KMS-11 (cell line): ENCODE measurements at regions not wholly inside any gene's neighbourhood (a gene's known extent, or its start where the extent isn't known, plus 50 kb on each side); places are given as distances from the start of the nearest gene placed in this dataset.

ENCODE experiments used
- H2AFZ ChIP-seq: fragments of 200-600 bp; sonication (generic); 2 replicates; pipeline ENCODE4 v1.6.1; 2016; ENCODE audit warnings: antibody characterized with exemption, mixed run types, low read depth
- H3K27ac ChIP-seq: fragments of 200-600 bp; sonication (generic); 2 replicates; pipeline ENCODE4 v1.6.1; 2016; ENCODE audit warnings: mild to moderate bottlenecking, mixed run types
- H3K27me3 ChIP-seq: fragments of 200-600 bp; sonication (generic); 2 replicates; pipeline ENCODE4 v1.6.1; 2017; ENCODE audit warnings: mild to moderate bottlenecking, low read depth, mixed run types, moderate library complexity; ENCODE audit not compliant: insufficient read depth
- H3K36me3 ChIP-seq: fragments of 200-600 bp; sonication (generic); 2 replicates; pipeline ENCODE4 v1.6.1; 2017; ENCODE audit warnings: mild to moderate bottlenecking, mixed run types; ENCODE audit not compliant: insufficient read depth
- H3K4me1 ChIP-seq: fragments of 200-600 bp; sonication (generic); 2 replicates; pipeline ENCODE4 v1.6.1; 2016; ENCODE audit warnings: mild to moderate bottlenecking, low read depth, mixed run types; ENCODE audit not compliant: poor library complexity, severe bottlenecking
- H3K4me2 ChIP-seq: fragments of 200-600 bp; sonication (generic); 2 replicates; pipeline ENCODE4 v1.7.0; 2016; ENCODE audit warnings: mild to moderate bottlenecking, mixed run types
- H3K4me3 ChIP-seq: fragments of 200-600 bp; sonication (generic); IDR thresholded peaks from 2 replicates; pipeline ENCODE4 v1.6.1; 2017; ENCODE audit warnings: low read depth, low read length, mixed read lengths; ENCODE audit not compliant: insufficient read depth
- H3K79me2 ChIP-seq: fragments of 200-600 bp; sonication (generic); 2 replicates; pipeline ENCODE4 v1.6.1; 2016; ENCODE audit warnings: low read depth, mixed run types; ENCODE audit not compliant: insufficient read depth
- H3K9ac ChIP-seq: fragments of 200-600 bp; sonication (generic); 2 replicates; pipeline ENCODE4 v1.6.1; 2016; ENCODE audit warnings: mild to moderate bottlenecking, mixed run types
- H4K20me1 ChIP-seq: fragments of 200-600 bp; sonication (generic); 2 replicates; pipeline ENCODE4 v1.6.1; 2016; ENCODE audit warnings: mild to moderate bottlenecking, mixed run types; ENCODE audit not compliant: insufficient read depth
- CTCF ChIP-seq: fragments of 200-600 bp; sonication (generic); conservative IDR thresholded peaks from 2 replicates; pipeline ENCODE4 v1.6.1; 2017; ENCODE audit warnings: low read depth, mild to moderate bottlenecking, antibody characterized with exemption, low read length, moderate library complexity, mixed read lengths

DNA sequence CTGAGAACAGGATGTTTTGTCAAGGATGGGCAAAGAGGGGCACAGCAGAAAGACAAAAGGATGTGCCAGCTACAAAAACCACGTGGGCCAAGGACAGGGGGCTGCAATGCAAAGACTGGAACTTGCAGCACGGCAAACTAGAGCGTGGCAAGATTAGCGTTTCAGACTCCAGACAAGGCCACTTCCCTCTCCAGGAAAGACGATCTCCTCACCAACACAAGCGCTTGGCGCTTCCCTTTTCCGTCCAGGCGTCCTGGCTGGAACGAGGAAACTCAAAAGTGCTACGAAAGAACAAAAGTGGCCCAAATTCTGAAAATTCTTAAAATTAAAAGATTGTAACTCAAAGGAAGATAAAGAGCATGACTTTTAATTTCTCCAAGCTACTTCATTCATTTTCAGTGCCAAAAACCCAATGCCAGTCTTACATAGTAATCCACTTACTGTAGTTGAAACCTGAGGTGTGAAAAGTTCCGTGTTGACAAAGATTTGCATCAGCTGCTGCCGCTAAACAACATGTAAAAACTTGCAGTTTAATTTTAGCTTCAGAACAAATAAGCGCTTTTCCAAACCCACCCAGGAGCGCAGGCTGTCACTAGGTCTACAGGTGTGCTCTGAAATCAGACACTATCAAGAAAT lies 207.1 kb upstream of the RREB1 start:
- Histone ChIP-seq H4K20me1 (no peaks in the 10 kb centered on the region), H3K4me2 (no peak overlapping the region), H3K27ac (no peak overlapping the region), H3K4me1 (no peaks in the 10 kb centered on the region), H2AFZ (no peak overlapping the region), H3K9ac (no peak overlapping the region), H3K27me3 (no peaks in the 10 kb centered on the region), H3K36me3 (no peaks in the 10 kb centered on the region), H3K4me3 (no peak overlapping the region), H3K79me2 (no peaks in the 10 kb centered on the region)
- TF ChIP-seq CTCF: no peak

GRCh38 chr6:6901205-6901719 lies 206.5 kb upstream of the RREB1 start:
- no peaks in the 10 kb centered on the region for H4K20me1 ChIP-seq
- TF ChIP-seq CTCF: no peak
- no peak overlapping the region for H3K9ac ChIP-seq
- no peak overlapping the region for H2AFZ ChIP-seq
- no peak overlapping the region for H3K4me2 ChIP-seq
- no peaks in the 10 kb centered on the region for H3K79me2 ChIP-seq
- no peaks in the 10 kb centered on the region for H3K4me1 ChIP-seq
- H3K4me3 ChIP-seq: no peak overlapping the region
- H3K36me3 ChIP-seq: no peaks in the 10 kb centered on the region
- no peaks in the 10 kb centered on the region for H3K27me3 ChIP-seq
- H3K27ac ChIP-seq: no peak overlapping the region

DNA sequence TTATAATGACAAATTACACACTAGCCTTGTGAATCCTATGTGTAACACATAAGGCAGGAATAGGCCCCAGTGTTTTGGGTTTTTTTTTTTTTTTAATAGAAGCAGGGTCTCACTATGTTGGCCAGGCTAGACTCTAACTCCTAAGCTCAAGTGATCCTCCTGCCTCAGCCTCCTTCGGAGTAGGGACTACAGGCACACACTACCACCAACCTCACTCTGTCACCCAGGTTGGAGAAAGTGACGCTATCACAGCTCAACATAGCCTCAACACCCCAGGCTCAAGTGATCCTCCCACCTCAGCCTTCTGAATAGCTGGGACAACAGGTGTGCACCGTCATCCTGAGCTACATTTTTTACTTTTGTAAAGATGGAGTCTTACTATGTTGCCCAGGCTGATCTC lies 205.8 kb upstream of the RREB1 start:
- no peak overlapping the region for H3K9ac ChIP-seq
- no peak overlapping the region for H2AFZ ChIP-seq
- no peaks in the 10 kb centered on the region for H3K27me3 ChIP-seq
- no peak overlapping the region for H3K4me2 ChIP-seq
- no peak overlapping the region for H3K27ac ChIP-seq
- no peaks in the 10 kb centered on the region for H3K36me3 ChIP-seq
- no peaks in the 10 kb centered on the region for H3K4me1 ChIP-seq
- no peaks in the 10 kb centered on the region for H4K20me1 ChIP-seq
- H3K4me3 ChIP-seq: no peak overlapping the region
- no peak for TF ChIP-seq CTCF
- no peaks in the 10 kb centered on the region for H3K79me2 ChIP-seq

DNA sequence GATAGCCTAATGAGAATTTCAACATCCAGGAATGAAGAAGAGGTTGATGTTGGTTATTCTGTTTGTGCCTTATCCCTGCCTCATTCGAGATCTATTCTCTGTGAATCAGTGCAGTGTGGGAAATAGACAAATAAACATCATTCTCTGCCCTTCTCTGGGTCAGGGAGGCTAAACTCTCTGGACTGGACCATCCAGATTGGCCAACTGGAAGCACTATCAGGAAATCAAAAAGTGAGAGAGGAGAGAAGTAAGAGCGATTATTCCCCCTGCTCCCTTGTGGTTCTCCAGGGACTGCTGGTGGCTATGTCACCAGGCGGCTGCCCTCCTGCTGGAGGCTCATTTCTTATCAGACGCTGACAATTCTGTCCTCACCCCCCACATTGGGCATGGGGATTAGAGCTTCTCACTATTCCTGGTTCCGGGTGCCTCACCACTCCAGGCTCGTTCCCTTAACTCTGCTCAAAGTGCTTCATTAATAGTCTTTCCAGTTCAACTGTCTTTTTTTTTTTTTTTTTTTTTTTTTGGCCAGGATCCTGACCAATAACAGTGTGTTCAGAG lies 201.7 kb upstream of the RREB1 start:
- Histone ChIP-seq H3K36me3 (no peaks in the 10 kb centered on the region), H3K4me2 (no peak overlapping the region), H4K20me1 (no peaks in the 10 kb centered on the region), H3K4me1 (no peaks in the 10 kb centered on the region), H2AFZ (no peak overlapping the region), H3K9ac (no peak overlapping the region), H3K27me3 (no peaks in the 10 kb centered on the region), H3K27ac (no peak overlapping the region), H3K4me3 (no peak overlapping the region), H3K79me2 (no peaks in the 10 kb centered on the region)
- TF ChIP-seq CTCF: no peak
